Skeletal muscle tissue (tissue), 3 donors: ENCODE measurements at regions not wholly inside any gene's neighbourhood (a gene's known extent, or its start where the extent isn't known, plus 50 kb on each side); places are given as distances from the start of the nearest gene placed in this dataset.

Experiments used
- H3K27ac ChIP-seq: one replicate; pipeline ENCODE4 v1.7.0; 2013; ENCODE audit warnings: mild to moderate bottlenecking, low read depth, low read length, inconsistent platforms
- H3K27me3 ChIP-seq, 3 donors: one replicate each; pipeline ENCODE4 v1.7.0; 2013; ENCODE audit warnings: low read length in 3 of 3; ENCODE audit not compliant: control insufficient read depth in 3 of 3, insufficient read depth in 3 of 3
- H3K36me3 ChIP-seq, 3 donors: one replicate each; pipeline ENCODE4 v1.7.0; 2013; ENCODE audit warnings: low read length in 3 of 3; ENCODE audit not compliant: control insufficient read depth in 3 of 3, insufficient read depth in 3 of 3
- H3K4me1 ChIP-seq, 3 donors: one replicate each; pipeline ENCODE4 v1.7.0; 2013; ENCODE audit warnings: low read length in 3 of 3, mild to moderate bottlenecking in 3 of 3; ENCODE audit not compliant: control insufficient read depth in 3 of 3, insufficient read depth in 3 of 3
- H3K4me3 ChIP-seq, 3 donors: one replicate each; pipeline ENCODE4 v1.7.0; 2013; ENCODE audit warnings: low read length in 3 of 3
- H3K9ac ChIP-seq, 3 donors: one replicate each; pipeline ENCODE4 v1.7.0; 2013; ENCODE audit warnings: low read length in 3 of 3, mild to moderate bottlenecking in 3 of 3, moderate library complexity in 2 of 3, low read depth in 1 of 3
- H3K9me3 ChIP-seq, 3 donors: one replicate each; pipeline ENCODE4 v1.7.0; 2013; ENCODE audit warnings: low read length in 3 of 3; ENCODE audit not compliant: control insufficient read depth in 3 of 3
- donor health status: Osteomylitis.

DNA sequence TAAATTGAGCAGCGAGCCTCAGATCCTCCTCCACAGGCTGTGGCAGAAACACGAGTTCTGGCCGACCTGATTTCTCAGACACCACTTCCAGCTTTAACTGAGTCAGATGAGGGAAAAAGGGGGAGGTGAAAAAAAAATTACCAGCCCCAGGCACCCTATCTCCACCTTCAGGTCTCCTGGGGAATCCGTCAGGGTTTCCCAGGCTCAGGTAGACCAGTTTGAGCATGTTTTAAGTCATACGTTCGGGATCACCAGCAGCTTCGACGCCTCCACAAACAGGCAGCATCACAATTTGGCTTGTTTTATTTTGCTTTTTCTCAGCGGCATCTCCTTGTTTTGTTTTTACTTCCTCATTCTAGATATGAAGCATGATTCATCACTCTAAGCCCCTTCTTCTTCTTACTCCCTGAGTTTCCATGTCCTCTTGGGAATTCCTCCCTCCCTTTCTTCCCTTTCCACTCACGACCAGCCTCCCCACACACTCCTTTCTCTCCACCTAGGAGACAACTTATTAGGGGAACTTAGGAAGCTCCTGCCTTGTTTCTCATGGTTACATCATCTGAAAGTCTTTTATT, 190.1 kb downstream of the ZNF621 start:
- no peaks in the 10 kb centered on the region for H3K9me3 ChIP-seq
- no peaks in the 10 kb centered on the region for H3K27me3 ChIP-seq
- peaks cover 8 to 11% (median 11%) of the 10 kb centered on the region in 3 donors for H3K4me1 ChIP-seq
- no peak overlapping the region for H3K27ac ChIP-seq
- no peak overlapping the region for H3K4me3 ChIP-seq
- H3K9ac ChIP-seq: no peak overlapping the region
- H3K36me3 ChIP-seq: no peaks in the 10 kb centered on the region

DNA sequence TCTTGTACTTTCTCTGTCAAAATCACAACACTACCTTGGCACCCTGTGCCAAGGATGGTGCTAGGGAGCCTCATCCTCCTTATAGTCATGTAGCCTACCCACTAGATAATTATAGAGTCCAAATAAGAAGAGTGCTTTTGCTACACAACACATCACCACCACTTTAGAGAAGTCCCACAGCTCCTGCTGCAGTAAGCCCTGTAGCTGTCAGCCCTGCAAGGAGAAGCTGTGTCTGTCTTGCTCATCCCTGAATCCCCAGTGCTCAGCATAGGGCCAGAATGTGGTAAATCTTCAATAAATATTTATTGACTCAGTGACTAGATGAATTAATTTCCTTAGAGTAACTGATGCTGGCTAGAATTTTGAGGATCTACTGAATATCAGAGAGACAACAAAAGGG, 190.8 kb downstream of the ZNF621 start:
- no peak overlapping the region for H3K27ac ChIP-seq
- no peak overlapping the region for H3K9ac ChIP-seq
- no peaks in the 10 kb centered on the region for H3K9me3 ChIP-seq
- H3K27me3 ChIP-seq: no peaks in the 10 kb centered on the region
- peaks cover 8 to 11% (median 11%) of the 10 kb centered on the region in 3 donors for H3K4me1 ChIP-seq
- H3K36me3 ChIP-seq: no peaks in the 10 kb centered on the region
- H3K4me3 ChIP-seq: no peak overlapping the region

DNA sequence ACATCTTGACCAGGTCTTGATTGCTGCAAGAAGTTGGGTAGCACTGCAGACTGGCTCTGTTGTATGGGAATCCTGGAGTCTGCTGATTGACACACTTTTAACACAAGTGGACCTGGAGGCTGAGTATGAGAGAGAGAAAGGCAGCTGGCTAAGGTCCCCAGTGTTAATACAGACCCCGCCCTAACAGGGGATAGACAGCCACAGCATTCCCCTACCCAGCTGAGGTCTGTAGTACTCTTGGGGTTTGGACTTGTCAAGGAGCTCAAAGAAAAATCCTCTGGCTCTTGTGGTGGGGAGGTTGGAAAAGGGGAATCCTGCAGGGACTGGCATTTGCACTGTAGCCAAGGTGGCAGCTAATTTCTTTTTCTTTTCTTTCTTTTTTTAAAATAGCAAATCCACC, 192.7 kb downstream of the ZNF621 start:
- no peak overlapping the region for H3K9ac ChIP-seq
- H3K4me1 ChIP-seq: peaks cover 8 to 11% (median 11%) of the 10 kb centered on the region in 3 donors
- H3K4me3 ChIP-seq: no peak overlapping the region
- no peaks in the 10 kb centered on the region for H3K27me3 ChIP-seq
- no peaks in the 10 kb centered on the region for H3K9me3 ChIP-seq
- no peak overlapping the region for H3K27ac ChIP-seq
- H3K36me3 ChIP-seq: no peaks in the 10 kb centered on the region

DNA sequence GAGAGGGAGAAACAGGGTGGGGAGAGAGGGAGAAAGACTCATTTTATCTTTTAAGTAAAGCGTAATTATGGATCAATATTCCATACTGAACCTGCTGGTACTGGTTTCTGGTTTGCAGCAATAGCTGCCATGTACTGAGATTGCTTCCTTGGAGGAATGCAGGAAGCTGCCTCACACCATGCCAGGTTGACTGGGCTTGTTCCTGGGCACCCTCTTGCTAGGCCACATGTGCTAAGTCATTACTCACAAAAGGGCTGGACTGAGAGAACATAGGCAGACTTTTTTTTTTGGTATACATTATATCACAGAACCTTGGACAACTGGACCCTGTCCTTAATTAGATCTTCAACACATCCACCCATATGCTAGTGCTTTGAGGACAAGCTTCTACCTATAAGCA, 193.4 kb downstream of the ZNF621 start:
- H3K27me3 ChIP-seq: no peaks in the 10 kb centered on the region
- no peak overlapping the region for H3K27ac ChIP-seq
- no peaks in the 10 kb centered on the region for H3K9me3 ChIP-seq
- H3K9ac ChIP-seq: no peak overlapping the region
- no peaks in the 10 kb centered on the region for H3K36me3 ChIP-seq
- no peak overlapping the region for H3K4me3 ChIP-seq
- peaks cover 4 to 9% (median 6%) of the 10 kb centered on the region in 3 donors for H3K4me1 ChIP-seq

DNA sequence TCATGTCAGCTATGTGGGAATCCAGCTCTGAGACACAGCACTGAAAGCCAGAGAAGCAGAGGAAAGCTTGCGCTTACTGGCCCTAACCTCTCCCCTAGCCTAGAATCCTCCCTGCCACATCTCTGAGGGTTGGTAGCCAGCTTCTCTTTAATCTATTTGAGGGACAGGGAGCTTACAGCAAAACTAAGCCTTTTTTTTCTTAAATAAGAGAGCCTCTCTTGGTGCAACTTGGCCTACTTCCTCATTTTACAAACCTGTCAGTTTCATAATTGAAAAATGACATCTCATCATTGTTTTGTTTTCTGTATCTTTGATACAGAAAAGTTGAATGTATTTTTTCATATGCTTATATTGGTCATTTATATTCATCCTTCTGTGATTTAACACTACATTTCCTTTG, 193.9 kb downstream of the ZNF621 start:
- H3K9me3 ChIP-seq: no peaks in the 10 kb centered on the region
- no peak overlapping the region for H3K27ac ChIP-seq
- H3K4me3 ChIP-seq: no peak overlapping the region
- H3K4me1 ChIP-seq: peaks cover 3 to 4% (median 3%) of the 10 kb centered on the region in 3 donors
- H3K9ac ChIP-seq: no peak overlapping the region
- H3K36me3 ChIP-seq: no peaks in the 10 kb centered on the region
- no peaks in the 10 kb centered on the region for H3K27me3 ChIP-seq

DNA sequence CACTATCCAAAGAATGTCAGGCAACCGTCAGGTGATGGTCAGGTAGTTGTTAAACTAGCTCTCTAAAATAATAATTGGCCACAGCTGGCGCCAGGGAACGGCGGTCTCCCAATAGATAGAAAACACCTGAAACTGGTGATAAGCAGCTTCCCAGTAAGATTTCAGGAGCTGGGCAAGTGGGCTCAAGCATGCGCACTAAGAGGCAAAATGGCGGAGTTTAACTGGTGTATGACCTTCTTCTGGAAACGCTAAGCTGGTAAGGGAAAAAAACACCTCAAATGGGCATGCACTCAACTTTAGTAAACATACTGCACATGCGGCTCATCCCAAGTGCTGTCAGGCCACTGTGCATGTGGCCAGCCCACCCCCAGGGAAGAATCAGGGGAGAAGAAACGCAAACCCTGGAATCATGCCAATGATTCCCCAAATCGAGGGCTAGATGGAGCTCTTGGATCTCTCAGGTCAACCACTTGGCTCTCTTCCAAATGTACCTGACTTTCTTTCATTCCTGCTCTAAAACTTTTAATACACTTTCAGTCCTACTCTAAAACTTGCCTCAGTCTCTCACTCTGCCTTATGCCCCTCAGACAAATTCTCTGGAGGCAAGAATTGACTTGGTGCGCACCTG, 195.0 kb downstream of the ZNF621 start:
- Histone ChIP-seq H3K27ac (no peak overlapping the region), H3K27me3 (no peaks in the 10 kb centered on the region)

DNA sequence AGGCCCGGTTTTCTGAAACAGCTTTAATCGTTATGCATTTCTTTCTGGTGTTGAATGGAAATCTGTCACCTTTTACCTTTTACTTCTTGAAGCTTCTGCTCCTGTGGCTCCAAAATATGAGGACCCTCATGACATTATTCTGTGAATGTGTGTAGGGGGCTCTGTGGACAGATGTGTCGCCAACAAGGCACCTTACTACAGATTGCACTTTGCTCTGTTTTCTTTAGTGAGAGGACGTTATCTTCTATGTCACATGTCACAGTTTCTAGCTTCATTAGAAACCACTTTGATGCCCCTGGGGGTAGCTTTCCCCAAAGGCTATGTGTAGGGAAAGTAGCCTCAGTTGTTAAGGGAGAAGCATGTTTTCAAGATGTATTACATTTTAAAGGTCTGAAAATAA, 195.6 kb downstream of the ZNF621 start:
- Histone ChIP-seq H3K27ac (no peak overlapping the region), H3K4me3 (no peak overlapping the region), H3K9me3 (no peaks in the 10 kb centered on the region), H3K27me3 (no peaks in the 10 kb centered on the region), H3K36me3 (no peaks in the 10 kb centered on the region), H3K9ac (no peak overlapping the region), H3K4me1 (no peaks in the 10 kb centered on the region)

More for the DNA sequence above, 195.0 kb downstream of the ZNF621 start:
- no peak overlapping the region for H3K4me3 ChIP-seq
- no peaks in the 10 kb centered on the region for H3K9me3 ChIP-seq
- no peak overlapping the region for H3K9ac ChIP-seq
- H3K36me3 ChIP-seq: no peaks in the 10 kb centered on the region
- no peaks in the 10 kb centered on the region for H3K4me1 ChIP-seq

DNA sequence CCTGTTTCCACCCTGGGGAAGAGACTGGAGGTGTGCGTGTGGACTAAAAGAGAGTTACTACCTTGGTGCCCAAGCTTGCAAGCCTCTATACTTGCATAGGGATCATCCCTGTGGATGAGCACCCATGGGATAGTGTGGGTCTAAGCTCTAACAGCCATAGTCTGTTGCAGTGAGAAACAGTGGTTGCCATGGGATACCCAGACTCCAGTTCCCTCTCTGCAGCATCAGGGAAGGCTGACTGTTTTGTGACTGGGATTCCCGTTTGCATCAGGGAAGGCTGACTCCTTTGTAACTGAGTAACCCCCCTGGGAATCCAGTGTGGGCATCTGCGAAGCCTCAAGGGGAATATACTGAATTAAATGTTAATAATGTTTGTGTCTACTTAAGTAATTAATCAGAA, 196.1 kb downstream of the ZNF621 start:
- Histone ChIP-seq H3K4me3 (no peak overlapping the region), H3K27ac (no peak overlapping the region), H3K27me3 (no peaks in the 10 kb centered on the region), H3K4me1 (no peaks in the 10 kb centered on the region), H3K36me3 (no peaks in the 10 kb centered on the region), H3K9me3 (no peaks in the 10 kb centered on the region), H3K9ac (no peak overlapping the region)

DNA sequence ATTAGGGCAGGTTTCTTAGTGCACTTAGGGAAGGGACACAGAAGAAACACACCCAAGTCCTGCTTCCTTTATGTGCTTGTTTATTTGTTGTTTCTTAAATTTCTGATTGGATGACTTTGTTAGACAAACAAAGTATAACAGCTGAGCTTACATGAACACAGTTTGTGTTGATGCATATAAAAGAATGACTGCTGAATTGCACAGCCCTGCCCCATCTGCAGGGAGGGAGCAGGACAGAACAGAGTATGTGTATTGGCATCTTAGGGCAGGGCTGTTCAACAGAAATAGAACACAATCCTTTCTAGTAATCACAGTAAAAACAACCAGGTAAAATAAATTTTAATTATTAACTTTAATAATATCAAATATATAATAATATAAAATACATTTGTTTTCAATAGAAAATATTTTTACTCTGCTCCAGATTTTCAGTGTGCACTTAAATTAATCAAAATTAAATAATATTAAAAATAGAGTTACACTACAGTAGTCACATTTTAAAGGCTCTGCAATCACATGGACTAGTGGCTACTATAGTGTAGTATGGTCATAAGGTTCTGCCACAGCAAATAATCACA, 198.4 kb downstream of the ZNF621 start:
- Histone ChIP-seq H3K4me3 (no peak overlapping the region), H3K9ac (no peak overlapping the region), H3K27ac (no peak overlapping the region), H3K36me3 (no peaks in the 10 kb centered on the region), H3K9me3 (no peaks in the 10 kb centered on the region), H3K27me3 (no peaks in the 10 kb centered on the region), H3K4me1 (no peaks in the 10 kb centered on the region)

DNA sequence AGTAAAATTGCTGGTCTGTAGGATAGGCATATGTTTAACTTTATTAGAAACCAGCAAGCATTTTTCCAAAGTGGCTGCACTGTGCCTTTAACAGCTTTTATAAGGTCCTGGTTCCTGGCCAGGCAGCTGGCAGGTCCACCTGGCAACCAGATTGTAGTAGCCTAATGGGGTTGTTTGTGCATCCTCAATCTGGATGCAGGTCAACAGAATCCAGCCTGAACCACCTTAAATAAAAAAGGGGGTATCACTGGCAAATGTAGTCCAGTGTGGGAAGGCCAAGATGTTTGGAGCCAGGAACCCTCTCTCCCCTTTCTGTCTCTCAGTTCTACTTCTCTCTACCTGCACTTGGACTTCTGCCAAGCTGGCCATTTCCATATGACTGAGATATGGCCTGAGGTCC, 200.3 kb downstream of the ZNF621 start:
- Histone ChIP-seq H3K27ac (no peak overlapping the region), H3K36me3 (no peaks in the 10 kb centered on the region), H3K9ac (no peak overlapping the region), H3K4me1 (no peaks in the 10 kb centered on the region), H3K27me3 (no peaks in the 10 kb centered on the region), H3K4me3 (no peak overlapping the region), H3K9me3 (no peaks in the 10 kb centered on the region)
